Astrocyte of the cerebellum (primary cell): ENCODE measurements at regions not wholly inside any gene's neighbourhood (a gene's known extent, or its start where the extent isn't known, plus 50 kb on each side); places are given as distances from the start of the nearest gene placed in this dataset.

Experiments used
- DNase-seq: peaks from one replicate; pipeline ENCODE4 v3.0.0-alpha.2; 2011; ENCODE audit warnings: low read depth
- H3K4me3 ChIP-seq: 2 replicates; pipeline ENCODE4 v1.5.1; 2011; ENCODE audit warnings: mild to moderate bottlenecking, low read depth, low read length, moderate library complexity
- CTCF ChIP-seq: IDR thresholded peaks from 2 replicates; pipeline ENCODE4 v1.5.1; 2012; ENCODE audit warnings: low read length, low read depth, moderate library complexity, mild to moderate bottlenecking; ENCODE audit errors: missing control alignments
- in situ Hi-C: cut with HindIII; loops from 2 replicates; pipeline ENCODE4 v1.10.0; 2017; ENCODE audit warnings: low sequenced_read_pairs

- no peak for TF ChIP-seq CTCF
- in situ Hi-C loops = no loop called here
- H3K4me3 ChIP-seq = no peak overlapping the region
- no peak for DNase-seq
Measured at GRCh38 chr7:46571996-46572395, 650.9 kb upstream of the IGFBP3 start.

- DNase-seq = no peak
- in situ Hi-C loops = no loop called here
- TF ChIP-seq CTCF = no peak
- no peak overlapping the region for H3K4me3 ChIP-seq
Measured at GRCh38 chr7:46569133-46569465, 648.0 kb upstream of the IGFBP3 start.

GRCh38 chr7:46568420-46569132, 647.5 kb upstream of the IGFBP3 start:
- in situ Hi-C loops = no loop called here
- DNase-seq = no peak
- no peak for TF ChIP-seq CTCF
- no peak overlapping the region for H3K4me3 ChIP-seq

- no peak for DNase-seq
- in situ Hi-C loops = no loop called here
- no peak overlapping the region for H3K4me3 ChIP-seq
- TF ChIP-seq CTCF = no peak
Measured at GRCh38 chr7:46567858-46568257, 646.8 kb upstream of the IGFBP3 start.

- no peak for TF ChIP-seq CTCF
- in situ Hi-C loops = no loop called here
Measured at GRCh38 chr7:46566097-46566774, 645.2 kb upstream of the IGFBP3 start.

GRCh38 chr7:46565253-46566096, 644.4 kb upstream of the IGFBP3 start:
- H3K4me3 ChIP-seq = no peak overlapping the region
- TF ChIP-seq CTCF = no peak
- DNase-seq = no peak
- in situ Hi-C loops = no loop called here

More at GRCh38 chr7:46566097-46566774, 645.2 kb upstream of the IGFBP3 start:
- DNase-seq = no peak
- H3K4me3 ChIP-seq = no peak overlapping the region
